Ishikawa (cell line): ENCODE measurements at regions not wholly inside any gene's neighbourhood (a gene's known extent, or its start where the extent isn't known, plus 50 kb on each side); places are given as distances from the start of the nearest gene placed in this dataset.

Experiments
- CEBPB ChIP-seq: IDR thresholded peaks from 2 replicates; pipeline ENCODE4 v1.6.1; 2012
- EP300 ChIP-seq: IDR thresholded peaks from 2 replicates; pipeline ENCODE4 v1.6.1; 2012; ENCODE audit warnings: borderline replicate concordance
- TEAD4 ChIP-seq: IDR thresholded peaks from 2 replicates; pipeline ENCODE4 v1.6.1; 2012
- YY1 ChIP-seq: IDR thresholded peaks from 2 replicates; pipeline ENCODE4 v1.6.1; 2012; ENCODE audit warnings: low read depth
- ZBTB7A ChIP-seq: IDR thresholded peaks from 2 replicates; pipeline ENCODE4 v1.6.1; 2012; ENCODE audit warnings: low read depth
- TF ChIP-seq, protein P1 (sequence below): IDR thresholded peaks from 2 replicates; pipeline ENCODE4 v1.6.1; 2012
- TF ChIP-seq, protein P2 (sequence below): IDR thresholded peaks from 2 replicates; pipeline ENCODE4 v1.6.1; 2012; ENCODE audit warnings: low read depth, mild to moderate bottlenecking
- TF ChIP-seq, protein P3 (sequence below): IDR thresholded peaks from 2 replicates; pipeline ENCODE4 v1.6.1; 2012

DNA sequence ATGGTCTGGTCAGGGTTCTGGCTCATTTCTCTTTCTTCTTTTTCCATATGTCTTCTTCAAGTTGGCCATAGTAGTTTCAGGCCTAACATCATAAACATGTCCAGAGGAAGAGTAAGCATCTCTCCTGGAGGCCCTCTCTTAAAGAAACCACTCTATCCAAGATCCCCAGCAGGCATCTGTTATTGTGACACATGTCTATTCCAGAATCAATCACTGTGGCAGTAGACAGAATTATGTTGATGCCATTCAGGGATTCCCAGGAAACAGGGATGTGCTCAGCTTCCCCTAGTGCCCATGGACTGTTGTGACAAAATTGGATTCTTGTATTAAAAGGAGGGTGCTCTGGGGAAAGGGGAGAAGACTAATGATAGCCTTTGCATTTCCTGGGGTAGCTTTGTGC, 224.0 kb downstream of the HNRNPD start:
- no peak for TF ChIP-seq ZBTB7A
- TF ChIP-seq CEBPB: no peak
- TF ChIP-seq, protein P1, sequence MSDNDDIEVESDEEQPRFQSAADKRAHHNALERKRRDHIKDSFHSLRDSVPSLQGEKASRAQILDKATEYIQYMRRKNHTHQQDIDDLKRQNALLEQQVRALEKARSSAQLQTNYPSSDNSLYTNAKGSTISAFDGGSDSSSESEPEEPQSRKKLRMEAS: no peak
- no peak for TF ChIP-seq YY1
- TF ChIP-seq EP300: no peak
- no peak for TF ChIP-seq TEAD4
- TF ChIP-seq, protein P2, sequence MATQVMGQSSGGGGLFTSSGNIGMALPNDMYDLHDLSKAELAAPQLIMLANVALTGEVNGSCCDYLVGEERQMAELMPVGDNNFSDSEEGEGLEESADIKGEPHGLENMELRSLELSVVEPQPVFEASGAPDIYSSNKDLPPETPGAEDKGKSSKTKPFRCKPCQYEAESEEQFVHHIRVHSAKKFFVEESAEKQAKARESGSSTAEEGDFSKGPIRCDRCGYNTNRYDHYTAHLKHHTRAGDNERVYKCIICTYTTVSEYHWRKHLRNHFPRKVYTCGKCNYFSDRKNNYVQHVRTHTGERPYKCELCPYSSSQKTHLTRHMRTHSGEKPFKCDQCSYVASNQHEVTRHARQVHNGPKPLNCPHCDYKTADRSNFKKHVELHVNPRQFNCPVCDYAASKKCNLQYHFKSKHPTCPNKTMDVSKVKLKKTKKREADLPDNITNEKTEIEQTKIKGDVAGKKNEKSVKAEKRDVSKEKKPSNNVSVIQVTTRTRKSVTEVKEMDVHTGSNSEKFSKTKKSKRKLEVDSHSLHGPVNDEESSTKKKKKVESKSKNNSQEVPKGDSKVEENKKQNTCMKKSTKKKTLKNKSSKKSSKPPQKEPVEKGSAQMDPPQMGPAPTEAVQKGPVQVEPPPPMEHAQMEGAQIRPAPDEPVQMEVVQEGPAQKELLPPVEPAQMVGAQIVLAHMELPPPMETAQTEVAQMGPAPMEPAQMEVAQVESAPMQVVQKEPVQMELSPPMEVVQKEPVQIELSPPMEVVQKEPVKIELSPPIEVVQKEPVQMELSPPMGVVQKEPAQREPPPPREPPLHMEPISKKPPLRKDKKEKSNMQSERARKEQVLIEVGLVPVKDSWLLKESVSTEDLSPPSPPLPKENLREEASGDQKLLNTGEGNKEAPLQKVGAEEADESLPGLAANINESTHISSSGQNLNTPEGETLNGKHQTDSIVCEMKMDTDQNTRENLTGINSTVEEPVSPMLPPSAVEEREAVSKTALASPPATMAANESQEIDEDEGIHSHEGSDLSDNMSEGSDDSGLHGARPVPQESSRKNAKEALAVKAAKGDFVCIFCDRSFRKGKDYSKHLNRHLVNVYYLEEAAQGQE: no peak
- TF ChIP-seq, protein P3, sequence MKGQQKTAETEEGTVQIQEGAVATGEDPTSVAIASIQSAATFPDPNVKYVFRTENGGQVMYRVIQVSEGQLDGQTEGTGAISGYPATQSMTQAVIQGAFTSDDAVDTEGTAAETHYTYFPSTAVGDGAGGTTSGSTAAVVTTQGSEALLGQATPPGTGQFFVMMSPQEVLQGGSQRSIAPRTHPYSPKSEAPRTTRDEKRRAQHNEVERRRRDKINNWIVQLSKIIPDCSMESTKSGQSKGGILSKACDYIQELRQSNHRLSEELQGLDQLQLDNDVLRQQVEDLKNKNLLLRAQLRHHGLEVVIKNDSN: no peak
